ENCODE measurements at regions not wholly inside any gene's neighbourhood (a gene's known extent, or its start where the extent isn't known, plus 50 kb on each side); places are given as distances from the start of the nearest gene placed in this dataset.

GRCh38 chr6:97674802-97675201, 391.8 kb upstream of the MMS22L start:
- TF ChIP-seq, protein P1, sequence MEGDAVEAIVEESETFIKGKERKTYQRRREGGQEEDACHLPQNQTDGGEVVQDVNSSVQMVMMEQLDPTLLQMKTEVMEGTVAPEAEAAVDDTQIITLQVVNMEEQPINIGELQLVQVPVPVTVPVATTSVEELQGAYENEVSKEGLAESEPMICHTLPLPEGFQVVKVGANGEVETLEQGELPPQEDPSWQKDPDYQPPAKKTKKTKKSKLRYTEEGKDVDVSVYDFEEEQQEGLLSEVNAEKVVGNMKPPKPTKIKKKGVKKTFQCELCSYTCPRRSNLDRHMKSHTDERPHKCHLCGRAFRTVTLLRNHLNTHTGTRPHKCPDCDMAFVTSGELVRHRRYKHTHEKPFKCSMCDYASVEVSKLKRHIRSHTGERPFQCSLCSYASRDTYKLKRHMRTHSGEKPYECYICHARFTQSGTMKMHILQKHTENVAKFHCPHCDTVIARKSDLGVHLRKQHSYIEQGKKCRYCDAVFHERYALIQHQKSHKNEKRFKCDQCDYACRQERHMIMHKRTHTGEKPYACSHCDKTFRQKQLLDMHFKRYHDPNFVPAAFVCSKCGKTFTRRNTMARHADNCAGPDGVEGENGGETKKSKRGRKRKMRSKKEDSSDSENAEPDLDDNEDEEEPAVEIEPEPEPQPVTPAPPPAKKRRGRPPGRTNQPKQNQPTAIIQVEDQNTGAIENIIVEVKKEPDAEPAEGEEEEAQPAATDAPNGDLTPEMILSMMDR (IDR thresholded peaks at IDR 0.05; ENCODE audit: insufficient read depth, low read depth, low read length): no peak
- POLR2A ChIA-PET: no interaction called here
- H3K27me3 ChIP-seq (ENCODE audit: control insufficient read depth, insufficient read depth, low read length): no peaks in the 10 kb centered on the region

DNA sequence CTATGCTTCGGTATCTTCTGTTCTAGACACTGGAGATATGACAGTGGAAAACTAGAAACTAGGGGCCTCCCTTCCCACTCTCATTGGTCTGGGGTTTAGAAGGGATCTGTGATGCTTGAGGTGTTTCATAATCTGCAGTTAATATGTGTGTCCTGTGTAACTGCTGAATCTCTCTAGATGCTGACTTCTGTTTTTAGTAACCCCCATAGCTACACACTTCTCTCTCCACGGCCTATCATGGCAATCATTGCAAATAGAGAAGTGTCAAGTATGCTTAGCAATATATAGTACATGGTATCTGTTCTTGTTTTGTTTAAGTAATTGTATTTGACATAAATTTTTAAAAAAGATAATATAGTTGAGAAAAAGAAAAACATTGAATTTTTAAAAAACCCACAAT, 394.6 kb upstream of the MMS22L start:
- Histone ChIP-seq H3K27me3 (ENCODE audit: control insufficient read depth, insufficient read depth, low read length) (no peaks in the 10 kb centered on the region), H3K4me3 (ENCODE audit: low read depth, low read length) (no peak overlapping the region), H3K36me3 (ENCODE audit: control insufficient read depth, insufficient read depth, low read length) (no peaks in the 10 kb centered on the region)
- DNase-seq (ENCODE audit: low read depth): no peak
- ChIA-PET CTCF (no interaction called here), POLR2A (no interaction called here)
- TF ChIP-seq, protein P1 (IDR thresholded peaks at IDR 0.05; ENCODE audit: insufficient read depth, low read depth, low read length): no peak

More at GRCh38 chr6:97674802-97675201, 391.8 kb upstream of the MMS22L start:
- no peaks in the 10 kb centered on the region for H3K36me3 ChIP-seq (ENCODE audit: control insufficient read depth, insufficient read depth, low read length)
- CTCF ChIA-PET: interaction anchor here (0.7 to 1.2 kb wide), 2 partner anchors 9 to 54 kb away, joined by 4 to 5 read pairs; no protein-coding TSS in a partner anchor
- H3K4me3 ChIP-seq (ENCODE audit: low read depth, low read length): no peak overlapping the region
- DNase-seq (ENCODE audit: low read depth): peak; percentile 15

DNA sequence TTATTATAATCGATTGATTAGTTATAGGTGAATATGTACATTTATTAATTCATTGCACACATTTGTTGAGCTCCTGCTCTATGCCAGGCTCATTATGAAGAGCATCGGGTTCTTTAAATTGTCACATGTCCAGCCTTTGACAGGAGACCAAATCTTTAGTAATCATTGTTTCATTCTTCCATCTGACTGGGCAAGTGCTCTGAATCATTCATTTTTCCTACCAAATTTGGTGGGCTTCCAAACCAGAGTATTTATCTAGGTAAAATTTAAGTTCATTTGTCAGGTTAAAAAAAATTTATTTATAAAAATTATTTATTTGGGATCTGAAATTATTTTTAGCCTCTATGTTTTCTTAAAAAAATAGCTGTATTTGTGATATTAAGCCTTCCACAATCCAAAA, 404.9 kb upstream of the MMS22L start:
- H3K27me3 ChIP-seq (ENCODE audit: control insufficient read depth, insufficient read depth, low read length): no peaks in the 10 kb centered on the region
- H3K36me3 ChIP-seq (ENCODE audit: control insufficient read depth, insufficient read depth, low read length): no peaks in the 10 kb centered on the region
- DNase-seq (ENCODE audit: low read depth): no peak
- TF ChIP-seq, protein P1 (IDR thresholded peaks at IDR 0.05; ENCODE audit: insufficient read depth, low read depth, low read length): no peak
- H3K4me3 ChIP-seq (ENCODE audit: low read depth, low read length): no peak overlapping the region
- ChIA-PET POLR2A (no interaction called here), CTCF (interaction anchor here (0.6 kb wide), 1 partner anchor 55 kb away, joined by 4 read pairs; no protein-coding TSS in a partner anchor)

DNA sequence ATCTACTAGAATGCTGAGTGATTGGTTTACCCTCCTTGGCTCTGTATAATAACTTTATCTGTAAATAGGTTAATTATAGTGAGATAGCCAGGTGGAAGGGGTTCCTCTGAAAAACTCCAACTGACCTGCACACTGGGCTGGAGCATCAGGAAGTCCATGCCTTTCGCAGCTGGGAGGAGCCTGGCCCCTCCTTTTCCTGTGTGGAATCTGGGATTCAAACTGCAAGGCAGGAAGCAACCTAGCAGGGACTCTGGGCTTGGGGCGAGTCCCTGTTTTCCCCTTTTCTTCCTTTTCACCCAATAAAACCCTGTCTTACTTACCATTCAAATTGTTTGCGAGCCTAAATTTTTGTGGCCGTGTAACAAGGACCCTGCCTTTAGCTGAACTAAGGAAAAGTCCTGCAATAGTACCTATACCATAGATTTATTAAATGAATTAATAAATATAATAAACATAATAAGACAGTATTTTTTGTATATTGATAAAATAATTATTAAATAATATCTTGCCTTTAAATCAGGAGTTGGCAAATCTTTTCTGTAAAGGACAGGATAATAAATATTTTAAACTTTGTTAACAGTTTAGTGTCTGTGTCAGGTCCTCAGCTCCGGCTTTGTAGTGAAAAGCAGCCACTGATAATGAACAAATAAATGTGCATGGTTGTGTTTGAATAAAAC, 406.2 kb upstream of the MMS22L start:
- H3K4me3 ChIP-seq (ENCODE audit: low read depth, low read length): no peak overlapping the region
- ChIA-PET POLR2A (no interaction called here), CTCF (no interaction called here)
- H3K36me3 ChIP-seq (ENCODE audit: control insufficient read depth, insufficient read depth, low read length): no peaks in the 10 kb centered on the region
- no peak for DNase-seq (ENCODE audit: low read depth)
- H3K27me3 ChIP-seq (ENCODE audit: control insufficient read depth, insufficient read depth, low read length): no peaks in the 10 kb centered on the region
- TF ChIP-seq, protein P1 (IDR thresholded peaks at IDR 0.05; ENCODE audit: insufficient read depth, low read depth, low read length): no peak

GRCh38 chr6:97697456-97697855, 414.4 kb upstream of the MMS22L start:
- H3K27me3 ChIP-seq (ENCODE audit: control insufficient read depth, insufficient read depth, low read length): no peaks in the 10 kb centered on the region
- ChIA-PET CTCF (no interaction called here), POLR2A (no interaction called here)
- no peak for DNase-seq (ENCODE audit: low read depth)
- H3K36me3 ChIP-seq (ENCODE audit: control insufficient read depth, insufficient read depth, low read length): no peaks in the 10 kb centered on the region
- no peak overlapping the region for H3K4me3 ChIP-seq (ENCODE audit: low read depth, low read length)
- TF ChIP-seq, protein P1 (IDR thresholded peaks at IDR 0.05; ENCODE audit: insufficient read depth, low read depth, low read length): no peak

Measured in BJ (cell line).